ENCODE measurements at regions not wholly inside any gene's neighbourhood (a gene's known extent, or its start where the extent isn't known, plus 50 kb on each side); places are given as distances from the start of the nearest gene placed in this dataset.

- no peak overlapping the region for H3K4me3 ChIP-seq (ENCODE audit: low read depth, low read length)
- no peak for TF ChIP-seq CTCF (conservative IDR thresholded peaks at IDR 0.05; ENCODE audit: low read depth, low read length)
- no peak for DNase-seq (ENCODE audit: low read depth)
These were observed 229.9 kb upstream of the MKLN1 start for GRCh38 chr7:131097662-131098376.

GRCh38 chr7:131098527-131098926 lies 229.1 kb upstream of the MKLN1 start:
- DNase-seq (ENCODE audit: low read depth): no peak
- TF ChIP-seq CTCF (conservative IDR thresholded peaks at IDR 0.05; ENCODE audit: low read depth, low read length): no peak
- H3K4me3 ChIP-seq (ENCODE audit: low read depth, low read length): no peak overlapping the region

GRCh38 chr7:131100357-131101054 lies 227.2 kb upstream of the MKLN1 start:
- no peak for TF ChIP-seq CTCF (conservative IDR thresholded peaks at IDR 0.05; ENCODE audit: low read depth, low read length)
- DNase-seq (ENCODE audit: low read depth): no peak
- H3K4me3 ChIP-seq (ENCODE audit: low read depth, low read length): no peak overlapping the region

- DNase-seq (ENCODE audit: low read depth): no peak
- TF ChIP-seq CTCF (conservative IDR thresholded peaks at IDR 0.05; ENCODE audit: low read depth, low read length): no peak
- H3K4me3 ChIP-seq (ENCODE audit: low read depth, low read length): no peak overlapping the region
These were observed 223.7 kb upstream of the MKLN1 start for GRCh38 chr7:131103997-131104396.

- H3K4me3 ChIP-seq (ENCODE audit: low read depth, low read length): peak overlapping the region; percentile 54
- TF ChIP-seq CTCF (conservative IDR thresholded peaks at IDR 0.05; ENCODE audit: low read depth, low read length): no peak
- no peak for DNase-seq (ENCODE audit: low read depth)
These were observed 222.9 kb upstream of the MKLN1 start for GRCh38 chr7:131104596-131105293.

GRCh38 chr7:131105294-131105798 lies 222.3 kb upstream of the MKLN1 start:
- peak overlapping the region; percentile 54 for H3K4me3 ChIP-seq (ENCODE audit: low read depth, low read length)
- no peak for DNase-seq (ENCODE audit: low read depth)
- no peak for TF ChIP-seq CTCF (conservative IDR thresholded peaks at IDR 0.05; ENCODE audit: low read depth, low read length)

All from epithelial cell of proximal tubule (primary cell).